ENCODE measurements at regions not wholly inside any gene's neighbourhood (a gene's known extent, or its start where the extent isn't known, plus 50 kb on each side); places are given as distances from the start of the nearest gene placed in this dataset.

GRCh38 chr16:6038941-6039645, 941.5 kb upstream of the EEF2KMT start:
- no peak overlapping the region for H3K4me3 Mint-ChIP-seq
- no peaks in the 10 kb centered on the region for H3K36me3 Mint-ChIP-seq (ENCODE audit: low read depth)
- H3K27ac Mint-ChIP-seq (ENCODE audit: unreplicated experiment): no peak overlapping the region
- no peaks in the 10 kb centered on the region for H3K4me1 Mint-ChIP-seq
- no peaks in the 10 kb centered on the region for H3K9me3 Mint-ChIP-seq
- peaks cover 19% of the 10 kb centered on the region for H3K27me3 Mint-ChIP-seq (ENCODE audit: low read depth)
- no peak for DNase-seq (ENCODE audit: low read depth, low spot score)
- TF ChIP-seq CTCF (conservative IDR thresholded peaks at IDR 0.05): no peak

GRCh38 chr16:6035161-6035560, 937.6 kb upstream of the EEF2KMT start:
- DNase-seq (ENCODE audit: low read depth, low spot score): no peak
- H3K36me3 Mint-ChIP-seq (ENCODE audit: low read depth): no peaks in the 10 kb centered on the region
- H3K4me3 Mint-ChIP-seq: no peak overlapping the region
- no peaks in the 10 kb centered on the region for H3K4me1 Mint-ChIP-seq
- no peaks in the 10 kb centered on the region for H3K9me3 Mint-ChIP-seq
- peaks cover 30% of the 10 kb centered on the region for H3K27me3 Mint-ChIP-seq (ENCODE audit: low read depth)
- no peak for TF ChIP-seq CTCF (conservative IDR thresholded peaks at IDR 0.05)
- H3K27ac Mint-ChIP-seq (ENCODE audit: unreplicated experiment): no peak overlapping the region

- H3K36me3 Mint-ChIP-seq (ENCODE audit: low read depth): no peaks in the 10 kb centered on the region
- no peaks in the 10 kb centered on the region for H3K4me1 Mint-ChIP-seq
- peaks cover 32% of the 10 kb centered on the region for H3K27me3 Mint-ChIP-seq (ENCODE audit: low read depth)
- TF ChIP-seq CTCF (conservative IDR thresholded peaks at IDR 0.05): no peak
- H3K9me3 Mint-ChIP-seq: no peaks in the 10 kb centered on the region
- H3K27ac Mint-ChIP-seq (ENCODE audit: unreplicated experiment): no peak overlapping the region
- H3K4me3 Mint-ChIP-seq: no peak overlapping the region
- DNase-seq (ENCODE audit: low read depth, low spot score): no peak
These were observed 936.9 kb upstream of the EEF2KMT start for GRCh38 chr16:6034511-6034910.

GRCh38 chr16:6032438-6032837, 934.8 kb upstream of the EEF2KMT start:
- no peaks in the 10 kb centered on the region for H3K9me3 Mint-ChIP-seq
- H3K4me1 Mint-ChIP-seq: no peaks in the 10 kb centered on the region
- peak; percentile 44 for TF ChIP-seq CTCF (conservative IDR thresholded peaks at IDR 0.05)
- no peak overlapping the region for H3K4me3 Mint-ChIP-seq
- H3K27ac Mint-ChIP-seq (ENCODE audit: unreplicated experiment): no peak overlapping the region
- H3K27me3 Mint-ChIP-seq (ENCODE audit: low read depth): peaks cover 44% of the 10 kb centered on the region
- no peaks in the 10 kb centered on the region for H3K36me3 Mint-ChIP-seq (ENCODE audit: low read depth)
- DNase-seq (ENCODE audit: low read depth, low spot score): no peak

GRCh38 chr16:6031567-6031966, 934.0 kb upstream of the EEF2KMT start:
- Mint-ChIP-seq H3K36me3 (ENCODE audit: low read depth) (no peaks in the 10 kb centered on the region), H3K4me3 (no peak overlapping the region)

More at GRCh38 chr16:6031567-6031966, 934.0 kb upstream of the EEF2KMT start:
- Mint-ChIP-seq H3K4me1 (no peaks in the 10 kb centered on the region), H3K9me3 (no peaks in the 10 kb centered on the region), H3K27me3 (ENCODE audit: low read depth) (peaks cover 44% of the 10 kb centered on the region), H3K27ac (ENCODE audit: unreplicated experiment) (no peak overlapping the region)
- no peak for DNase-seq (ENCODE audit: low read depth, low spot score)
- TF ChIP-seq CTCF (conservative IDR thresholded peaks at IDR 0.05): no peak
